ENCODE measurements at regions not wholly inside any gene's neighbourhood (a gene's known extent, or its start where the extent isn't known, plus 50 kb on each side); places are given as distances from the start of the nearest gene placed in this dataset.
"Not testable (repeated sequence)": the region's sequence is repeated elsewhere in the genome, so short reads cannot be mapped to it uniquely, and the experiment has no call there.

GRCh38 chr4:20085156-20085555 is 166.5 kb upstream of the SLIT2 start:
- Histone ChIP-seq H3K9me3 (ENCODE audit: control insufficient read depth, low read depth, low read length) (no peaks in the 10 kb centered on the region), H3K36me3 (ENCODE audit: control insufficient read depth, low read depth, low read length) (no peaks in the 10 kb centered on the region), H3K4me1 (ENCODE audit: control insufficient read depth, low read depth, low read length) (no peaks in the 10 kb centered on the region), H3K9ac (ENCODE audit: low read length) (no peak overlapping the region), H3K4me3 (ENCODE audit: low read length) (no peak overlapping the region), H3K27ac (ENCODE audit: low read length) (no peak overlapping the region), H3K27me3 (ENCODE audit: control insufficient read depth, insufficient read depth, low read length) (no peaks in the 10 kb centered on the region)

DNA sequence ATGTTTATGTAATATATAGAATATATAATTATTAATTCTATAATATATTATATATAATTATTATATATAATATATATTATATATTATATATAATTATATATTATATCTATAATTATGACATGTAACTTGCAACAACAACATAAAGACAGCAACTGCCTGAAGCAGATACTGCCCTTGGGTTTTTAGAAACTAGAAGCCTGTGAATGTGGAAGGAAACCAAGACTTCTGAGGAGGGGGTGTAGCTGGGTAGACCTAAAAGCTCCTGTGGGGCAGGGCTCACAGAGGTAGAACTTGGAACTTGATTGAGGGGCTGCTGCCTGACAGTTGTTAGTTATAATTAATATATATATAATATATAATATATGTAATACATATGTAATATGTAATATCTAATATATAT is 167.2 kb upstream of the SLIT2 start:
- no peaks in the 10 kb centered on the region for H3K4me1 ChIP-seq (ENCODE audit: control insufficient read depth, low read depth, low read length)
- H3K27ac ChIP-seq (ENCODE audit: low read length), result no peak overlapping the region
- H3K9ac ChIP-seq (ENCODE audit: low read length), result no peak overlapping the region
- H3K27me3 ChIP-seq (ENCODE audit: control insufficient read depth, insufficient read depth, low read length), result no peaks in the 10 kb centered on the region
- no peaks in the 10 kb centered on the region for H3K36me3 ChIP-seq (ENCODE audit: control insufficient read depth, low read depth, low read length)
- no peaks in the 10 kb centered on the region for H3K9me3 ChIP-seq (ENCODE audit: control insufficient read depth, low read depth, low read length)
- no peak overlapping the region for H3K4me3 ChIP-seq (ENCODE audit: low read length)

DNA sequence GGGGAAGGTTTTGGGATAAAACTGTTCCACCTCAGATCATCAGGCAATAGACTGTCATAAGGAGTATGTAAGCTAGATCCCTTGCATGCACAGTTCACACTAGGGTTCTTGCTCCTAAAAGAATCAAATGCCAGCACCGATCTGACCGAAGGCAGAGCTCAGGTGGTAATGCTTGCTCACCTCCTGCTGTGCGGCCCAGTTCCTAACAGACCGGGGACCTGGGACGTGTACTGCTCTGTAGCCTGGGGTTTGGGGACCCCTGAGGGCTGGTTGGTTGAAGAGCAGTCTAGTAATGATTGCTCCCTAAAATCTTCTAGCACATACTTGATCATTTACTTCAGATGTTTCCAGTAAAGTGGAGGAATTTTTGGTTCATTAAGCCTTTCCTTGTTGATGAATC is 173.1 kb upstream of the SLIT2 start:
- Histone ChIP-seq H3K4me3 (ENCODE audit: low read length) (no peak overlapping the region), H3K9me3 (ENCODE audit: control insufficient read depth, low read depth, low read length) (no peaks in the 10 kb centered on the region), H3K4me1 (ENCODE audit: control insufficient read depth, low read depth, low read length) (no peaks in the 10 kb centered on the region), H3K36me3 (ENCODE audit: control insufficient read depth, low read depth, low read length) (no peaks in the 10 kb centered on the region), H3K27ac (ENCODE audit: low read length) (no peak overlapping the region), H3K27me3 (ENCODE audit: control insufficient read depth, insufficient read depth, low read length) (no peaks in the 10 kb centered on the region), H3K9ac (ENCODE audit: low read length) (no peak overlapping the region)

- H3K9ac ChIP-seq (ENCODE audit: low read length), result no peak overlapping the region
- H3K27me3 ChIP-seq (ENCODE audit: control insufficient read depth, insufficient read depth, low read length), result no peaks in the 10 kb centered on the region
- H3K27ac ChIP-seq (ENCODE audit: low read length), result no peak overlapping the region
- H3K4me3 ChIP-seq (ENCODE audit: low read length), result no peak overlapping the region
- no peaks in the 10 kb centered on the region for H3K9me3 ChIP-seq (ENCODE audit: control insufficient read depth, low read depth, low read length)
- H3K4me1 ChIP-seq (ENCODE audit: control insufficient read depth, low read depth, low read length), result no peaks in the 10 kb centered on the region
- no peaks in the 10 kb centered on the region for H3K36me3 ChIP-seq (ENCODE audit: control insufficient read depth, low read depth, low read length)
Observed at GRCh38 chr4:20075248-20075871, 176.3 kb upstream of the SLIT2 start.

DNA sequence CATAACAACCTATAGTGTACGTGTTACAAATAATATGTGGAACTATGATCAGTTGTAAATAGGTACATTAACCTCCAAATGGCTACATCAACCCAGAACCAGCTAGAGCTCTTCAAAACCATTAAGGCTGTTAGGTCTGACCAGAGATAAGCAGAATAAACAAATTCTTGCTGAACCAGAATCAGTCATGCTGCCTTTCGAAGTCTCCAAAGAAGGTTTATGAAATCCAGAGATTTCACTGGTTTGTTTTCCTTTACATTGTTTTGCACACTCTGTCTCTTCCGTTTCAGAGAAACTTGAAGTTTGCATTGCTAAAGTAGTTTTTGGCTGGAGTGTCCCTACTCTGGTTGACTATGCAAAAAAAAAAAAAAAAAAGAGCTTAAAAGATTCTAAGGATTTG is 177.3 kb upstream of the SLIT2 start:
- no peak overlapping the region for H3K27ac ChIP-seq (ENCODE audit: low read length)
- no peaks in the 10 kb centered on the region for H3K4me1 ChIP-seq (ENCODE audit: control insufficient read depth, low read depth, low read length)
- no peaks in the 10 kb centered on the region for H3K9me3 ChIP-seq (ENCODE audit: control insufficient read depth, low read depth, low read length)
- H3K9ac ChIP-seq (ENCODE audit: low read length), result no peak overlapping the region
- H3K4me3 ChIP-seq (ENCODE audit: low read length), result no peak overlapping the region
- no peaks in the 10 kb centered on the region for H3K36me3 ChIP-seq (ENCODE audit: control insufficient read depth, low read depth, low read length)
- no peaks in the 10 kb centered on the region for H3K27me3 ChIP-seq (ENCODE audit: control insufficient read depth, insufficient read depth, low read length)

GRCh38 chr4:20065952-20066351 is 185.8 kb upstream of the SLIT2 start:
- Histone ChIP-seq H3K4me3 (ENCODE audit: low read length) (no peak overlapping the region), H3K36me3 (ENCODE audit: control insufficient read depth, low read depth, low read length) (no peaks in the 10 kb centered on the region), H3K27me3 (ENCODE audit: control insufficient read depth, insufficient read depth, low read length) (no peaks in the 10 kb centered on the region), H3K4me1 (ENCODE audit: control insufficient read depth, low read depth, low read length) (no peaks in the 10 kb centered on the region), H3K9ac (ENCODE audit: low read length) (no peak overlapping the region), H3K9me3 (ENCODE audit: control insufficient read depth, low read depth, low read length) (no peaks in the 10 kb centered on the region), H3K27ac (ENCODE audit: low read length) (no peak overlapping the region)

DNA sequence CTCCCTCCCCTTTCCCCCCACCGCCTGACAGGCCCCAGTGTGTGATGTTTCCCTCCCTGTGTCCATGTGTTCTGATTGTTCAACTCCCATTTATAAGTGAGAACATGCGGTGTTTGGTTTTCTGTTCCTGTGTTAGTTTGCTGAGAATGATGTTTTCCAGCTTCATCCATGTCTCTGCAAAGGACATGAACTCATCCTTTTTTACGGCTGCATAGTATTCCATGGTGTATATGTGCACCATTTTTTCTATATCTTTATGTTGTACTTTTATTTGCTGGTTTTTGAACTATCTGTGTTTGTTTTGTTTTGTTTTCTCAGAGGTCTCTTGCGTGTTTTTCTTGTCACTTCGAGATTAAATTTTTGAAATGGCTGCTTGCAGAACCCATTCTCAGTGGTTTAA is 188.8 kb upstream of the SLIT2 start:
- H3K4me3 ChIP-seq (ENCODE audit: low read length); H3K27me3 ChIP-seq (ENCODE audit: control insufficient read depth, insufficient read depth, low read length); H3K4me1 ChIP-seq (ENCODE audit: control insufficient read depth, low read depth, low read length); H3K9ac ChIP-seq (ENCODE audit: low read length); H3K9me3 ChIP-seq (ENCODE audit: control insufficient read depth, low read depth, low read length); H3K27ac ChIP-seq (ENCODE audit: low read length); H3K36me3 ChIP-seq (ENCODE audit: control insufficient read depth, low read depth, low read length): not testable (repeated sequence)

GRCh38 chr4:20062054-20062453 is 189.7 kb upstream of the SLIT2 start:
- H3K27ac ChIP-seq (ENCODE audit: low read length), result no peak overlapping the region
- H3K4me1 ChIP-seq (ENCODE audit: control insufficient read depth, low read depth, low read length), result no peaks in the 10 kb centered on the region
- no peaks in the 10 kb centered on the region for H3K36me3 ChIP-seq (ENCODE audit: control insufficient read depth, low read depth, low read length)
- no peaks in the 10 kb centered on the region for H3K27me3 ChIP-seq (ENCODE audit: control insufficient read depth, insufficient read depth, low read length)
- H3K9me3 ChIP-seq (ENCODE audit: control insufficient read depth, low read depth, low read length), result no peaks in the 10 kb centered on the region
- H3K9ac ChIP-seq (ENCODE audit: low read length), result no peak overlapping the region
- no peak overlapping the region for H3K4me3 ChIP-seq (ENCODE audit: low read length)

DNA sequence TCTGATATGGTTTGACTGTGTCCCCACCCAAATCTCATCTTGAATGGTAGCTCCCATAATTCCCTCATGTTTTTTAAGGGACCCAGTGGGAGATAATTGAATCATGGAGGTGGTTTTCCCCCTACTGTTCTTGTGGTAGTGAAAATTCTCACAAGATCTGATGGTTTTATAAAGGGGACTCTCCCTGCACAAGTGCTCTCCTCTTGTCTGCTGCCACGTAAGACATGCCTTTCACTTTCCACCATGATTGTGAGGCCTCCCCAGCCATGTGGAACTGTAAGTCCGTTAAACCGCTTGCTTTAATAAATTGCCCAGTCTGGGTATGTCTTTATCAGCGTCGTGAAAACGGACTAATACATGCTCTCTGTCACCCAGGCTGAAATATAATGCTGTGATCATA is 200.9 kb upstream of the SLIT2 start:
- Histone ChIP-seq H3K9ac (ENCODE audit: low read length) (no peak overlapping the region), H3K27me3 (ENCODE audit: control insufficient read depth, insufficient read depth, low read length) (no peaks in the 10 kb centered on the region), H3K4me1 (ENCODE audit: control insufficient read depth, low read depth, low read length) (no peaks in the 10 kb centered on the region), H3K4me3 (ENCODE audit: low read length) (no peak overlapping the region), H3K27ac (ENCODE audit: low read length) (no peak overlapping the region), H3K9me3 (ENCODE audit: control insufficient read depth, low read depth, low read length) (no peaks in the 10 kb centered on the region), H3K36me3 (ENCODE audit: control insufficient read depth, low read depth, low read length) (no peaks in the 10 kb centered on the region)

DNA sequence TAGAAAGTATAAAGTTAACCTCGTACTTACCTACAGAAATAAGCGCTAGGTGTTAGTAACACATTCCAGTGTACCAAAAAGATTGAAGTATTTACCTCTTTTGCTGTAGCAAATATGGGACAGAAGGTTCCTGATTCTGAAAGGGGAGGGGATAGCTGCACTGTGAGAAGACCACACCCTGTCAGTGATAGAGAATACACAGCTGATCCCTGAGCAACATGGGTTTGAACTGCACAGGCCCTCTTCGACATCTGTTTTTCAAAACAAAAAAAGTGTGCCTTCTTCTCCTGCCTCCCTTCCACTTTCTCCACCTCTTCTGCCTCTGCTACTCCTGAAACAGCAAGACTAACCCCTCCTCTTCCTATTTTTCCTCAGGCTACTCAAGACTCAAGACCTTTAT is 201.8 kb upstream of the SLIT2 start:
- H3K36me3 ChIP-seq (ENCODE audit: control insufficient read depth, low read depth, low read length), result no peaks in the 10 kb centered on the region
- H3K9me3 ChIP-seq (ENCODE audit: control insufficient read depth, low read depth, low read length), result no peaks in the 10 kb centered on the region
- H3K27me3 ChIP-seq (ENCODE audit: control insufficient read depth, insufficient read depth, low read length), result no peaks in the 10 kb centered on the region
- no peak overlapping the region for H3K9ac ChIP-seq (ENCODE audit: low read length)
- H3K4me3 ChIP-seq (ENCODE audit: low read length), result no peak overlapping the region
- no peak overlapping the region for H3K27ac ChIP-seq (ENCODE audit: low read length)
- no peaks in the 10 kb centered on the region for H3K4me1 ChIP-seq (ENCODE audit: control insufficient read depth, low read depth, low read length)

GRCh38 chr4:20046931-20047677 is 204.6 kb upstream of the SLIT2 start:
- H3K4me1 ChIP-seq (ENCODE audit: control insufficient read depth, low read depth, low read length), result peaks cover 7% of the 10 kb centered on the region

DNA sequence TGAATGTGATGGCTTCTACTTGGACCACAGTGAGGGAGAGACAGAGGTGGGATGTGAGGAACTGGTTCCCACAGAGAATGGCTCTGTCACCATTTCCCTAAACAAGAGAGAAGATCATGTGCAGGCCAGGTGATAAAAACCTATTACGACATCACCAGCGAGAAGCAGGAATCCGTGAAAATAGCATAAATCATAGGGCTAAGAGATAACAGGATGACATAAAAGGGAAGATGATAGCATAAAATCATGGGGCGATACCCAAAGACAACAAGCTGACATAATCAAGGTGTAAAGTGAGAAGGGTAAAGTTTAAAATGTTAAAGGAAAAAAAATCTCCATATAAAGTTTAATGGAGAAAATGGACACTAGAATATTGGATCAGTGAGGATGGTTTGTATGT is 205.5 kb upstream of the SLIT2 start:
- H3K9me3 ChIP-seq (ENCODE audit: control insufficient read depth, low read depth, low read length), result no peaks in the 10 kb centered on the region
- no peaks in the 10 kb centered on the region for H3K27me3 ChIP-seq (ENCODE audit: control insufficient read depth, insufficient read depth, low read length)
- peaks cover 7% of the 10 kb centered on the region for H3K4me1 ChIP-seq (ENCODE audit: control insufficient read depth, low read depth, low read length)
- H3K36me3 ChIP-seq (ENCODE audit: control insufficient read depth, low read depth, low read length), result no peaks in the 10 kb centered on the region
- no peak overlapping the region for H3K9ac ChIP-seq (ENCODE audit: low read length)
- no peak overlapping the region for H3K27ac ChIP-seq (ENCODE audit: low read length)
- no peak overlapping the region for H3K4me3 ChIP-seq (ENCODE audit: low read length)

More at GRCh38 chr4:20046931-20047677, 204.6 kb upstream of the SLIT2 start:
- Histone ChIP-seq H3K27ac (ENCODE audit: low read length) (no peak overlapping the region), H3K9ac (ENCODE audit: low read length) (no peak overlapping the region), H3K27me3 (ENCODE audit: control insufficient read depth, insufficient read depth, low read length) (no peaks in the 10 kb centered on the region), H3K4me3 (ENCODE audit: low read length) (no peak overlapping the region), H3K9me3 (ENCODE audit: control insufficient read depth, low read depth, low read length) (no peaks in the 10 kb centered on the region), H3K36me3 (ENCODE audit: control insufficient read depth, low read depth, low read length) (no peaks in the 10 kb centered on the region)

All from iPS-18a (cell line).